NK-92 treated with Interleukin-12 subunit alpha and Interleukin-12 subunit beta, amount 100 ng/mL, for 24 hours (cell line): ENCODE measurements at regions not wholly inside any gene's neighbourhood (a gene's known extent, or its start where the extent isn't known, plus 50 kb on each side); places are given as distances from the start of the nearest gene placed in this dataset.
"Not testable (repeated sequence)": the region's sequence is repeated elsewhere in the genome, so short reads cannot be mapped to it uniquely, and the experiment has no call there.

Source experiments
- DNase-seq: peaks from one replicate; lab custom pipeline; 2025; lab: John Stamatoyannopoulos, UW

- no peak for DNase-seq
These were observed 68.7 kb upstream of the HAND1 start for GRCh38 chr5:154546719-154547118.

DNA sequence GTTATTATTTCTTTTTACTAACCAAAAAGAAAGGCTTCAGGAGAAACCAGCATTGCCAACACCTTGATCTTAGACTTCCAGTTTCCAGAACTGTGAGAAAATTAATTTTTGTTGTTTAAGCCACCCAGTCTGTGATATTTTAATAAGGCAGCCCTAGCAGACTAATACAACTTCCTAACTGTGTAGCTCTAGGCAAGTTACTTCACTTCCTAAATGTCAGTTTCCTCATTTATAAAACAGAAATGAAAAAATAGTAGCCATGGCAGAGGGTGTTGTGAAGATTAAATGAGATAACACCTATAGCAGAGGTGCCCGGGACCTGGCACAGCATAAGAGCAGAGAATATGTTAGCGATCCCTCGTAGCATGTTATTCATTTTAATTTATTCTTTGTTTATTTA is 66.6 kb upstream of the HAND1 start:
- no peak for DNase-seq

- no peak for DNase-seq
These were observed 65.4 kb upstream of the HAND1 start for GRCh38 chr5:154543380-154543779.

- DNase-seq, result no peak
These were observed 64.6 kb upstream of the HAND1 start for GRCh38 chr5:154542581-154542980.

- DNase-seq, result no peak
These were observed 64.0 kb upstream of the HAND1 start for GRCh38 chr5:154542000-154542399.

GRCh38 chr5:154541553-154541952 is 63.5 kb upstream of the HAND1 start:
- DNase-seq, result no peak

GRCh38 chr5:154540600-154540999 is 62.6 kb upstream of the HAND1 start:
- DNase-seq, result no peak

DNA sequence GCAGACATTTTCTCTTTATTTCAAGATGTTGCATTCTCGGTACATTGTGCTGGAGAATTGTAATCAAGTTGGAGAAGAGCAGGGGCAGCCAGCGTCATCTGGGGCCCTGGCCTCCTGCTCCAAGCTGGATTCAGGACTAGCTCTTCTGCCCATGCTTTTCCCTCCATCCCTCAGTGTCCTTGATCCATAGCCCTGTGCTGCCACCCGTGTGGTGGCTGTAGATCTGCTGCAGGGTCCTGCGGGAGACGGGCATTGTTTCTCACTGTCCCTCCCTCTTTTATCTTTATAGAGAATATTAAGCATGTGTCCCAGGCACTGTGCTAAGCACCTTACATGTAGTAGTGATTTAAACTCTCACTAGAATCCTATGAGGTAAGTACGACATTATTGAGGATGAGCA is 60.5 kb upstream of the HAND1 start:
- DNase-seq, result no peak

GRCh38 chr5:154536439-154536838 is 58.4 kb upstream of the HAND1 start:
- not testable (repeated sequence) for DNase-seq

GRCh38 chr5:154535535-154535934 is 57.5 kb upstream of the HAND1 start:
- DNase-seq, result no peak

DNA sequence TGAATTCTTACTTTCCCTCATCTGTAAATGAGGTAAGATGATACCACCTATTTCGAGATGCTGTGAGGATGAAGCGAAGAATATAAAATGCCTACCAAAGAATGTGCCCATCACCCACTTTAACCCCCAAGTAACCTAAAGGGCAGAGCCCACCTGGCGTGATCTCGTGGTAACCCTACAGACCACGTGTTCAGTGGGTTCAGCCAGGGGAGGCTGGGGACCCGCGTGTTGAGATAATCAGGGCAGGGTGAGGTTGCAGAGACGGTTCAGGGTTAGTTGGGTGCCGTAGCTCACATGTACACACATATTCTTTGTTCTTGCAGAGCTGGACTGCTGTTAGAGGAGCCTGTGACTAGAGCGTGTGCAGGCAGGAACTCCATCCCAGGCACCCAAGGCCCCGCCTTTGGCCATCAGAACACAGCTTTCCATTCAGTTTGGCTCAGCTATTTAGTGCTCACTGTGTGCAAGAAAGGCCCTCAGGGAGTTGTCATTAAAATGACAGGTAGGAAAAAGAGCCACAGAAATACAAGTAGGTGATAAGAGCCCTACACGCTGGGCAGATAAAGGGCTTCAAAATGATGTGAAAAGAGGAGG is 56.5 kb upstream of the HAND1 start:
- DNase-seq, result no peak

DNA sequence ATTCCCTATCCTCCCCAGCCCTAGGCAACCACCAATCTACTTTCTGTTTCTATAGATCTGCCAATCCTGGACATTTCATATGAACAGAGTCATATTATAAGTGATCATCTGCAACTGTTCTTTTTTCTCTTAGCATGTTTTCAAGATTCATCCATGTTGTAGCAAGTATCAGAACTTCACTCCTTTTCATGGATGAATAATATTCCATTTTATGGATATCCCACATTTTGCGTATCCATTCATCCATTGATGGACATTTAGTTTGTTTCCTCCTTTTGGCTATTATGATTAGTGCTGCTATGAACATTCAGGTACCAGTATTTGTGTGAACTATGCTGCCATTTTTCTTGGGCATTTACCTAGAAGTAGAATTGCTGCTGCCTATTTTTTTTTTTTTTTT is 51.3 kb upstream of the HAND1 start:
- DNase-seq, result no peak

DNA sequence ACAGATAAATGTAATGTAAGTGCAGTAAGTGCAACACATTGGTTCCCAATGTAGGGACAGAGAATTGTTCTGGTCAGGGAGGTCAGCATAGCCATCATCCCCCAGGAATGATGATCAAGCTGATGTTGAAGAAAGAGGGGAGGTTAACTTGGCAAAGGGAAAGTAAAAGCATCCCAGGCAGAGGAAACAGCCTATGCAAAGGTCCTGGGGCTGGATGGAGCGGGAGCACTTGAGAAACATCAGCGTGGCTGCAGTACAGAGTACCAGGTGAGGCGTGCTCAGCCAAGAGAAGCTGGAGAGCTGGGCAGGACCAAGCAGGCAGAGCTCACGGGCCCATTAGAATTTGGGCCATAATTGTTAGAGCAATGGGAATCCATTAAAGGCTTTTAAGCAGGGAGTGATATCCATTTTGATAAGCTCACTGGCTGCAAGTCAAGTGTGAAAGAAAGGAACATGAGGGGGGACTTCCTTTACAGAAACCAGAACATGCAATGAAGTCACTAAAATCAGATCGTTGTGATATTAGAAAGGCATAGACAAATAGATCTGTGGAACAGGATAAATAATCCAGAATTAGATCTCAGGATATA is 50.1 kb upstream of the HAND1 start:
- DNase-seq, result no peak
